ENCODE measurements at regions not wholly inside any gene's neighbourhood (a gene's known extent, or its start where the extent isn't known, plus 50 kb on each side); places are given as distances from the start of the nearest gene placed in this dataset.
A peak's percentile ranks its signal among the peaks of the same experiment; 100 is the strongest.

DNA sequence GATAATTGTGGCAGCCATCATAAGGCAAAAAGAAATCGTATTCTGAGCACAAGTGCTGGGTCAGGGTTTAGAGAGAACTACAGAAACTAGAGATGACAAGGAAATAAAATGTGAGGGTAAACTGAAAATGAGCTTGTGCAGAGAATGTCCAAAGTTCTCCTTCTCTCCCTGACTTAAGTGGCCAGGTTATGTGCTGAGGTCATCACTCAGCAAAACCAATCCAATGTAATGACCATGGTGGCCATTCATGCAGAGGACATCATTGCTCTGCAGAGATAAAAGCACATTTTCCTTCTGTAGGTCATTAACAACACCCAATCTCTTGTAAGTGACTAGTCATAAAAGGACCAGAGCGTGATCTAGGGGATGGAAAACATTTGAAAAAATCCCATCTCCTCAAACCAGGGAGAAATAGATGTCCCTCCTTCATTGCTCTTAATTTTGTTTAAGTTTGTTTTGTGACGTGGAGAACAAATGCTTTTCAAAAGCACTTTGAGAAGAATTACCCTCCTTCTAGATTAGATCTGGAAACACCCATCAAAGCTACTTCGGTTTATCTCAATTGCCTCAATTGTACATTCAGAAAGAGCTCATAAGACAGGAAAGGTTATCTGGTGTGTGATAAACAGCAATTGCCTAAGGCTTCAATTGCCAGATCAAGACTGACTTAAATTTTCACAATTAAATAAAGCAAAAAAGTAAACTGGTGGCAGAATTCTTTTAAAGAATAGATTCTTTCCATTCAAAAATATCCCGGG, 173.4 kb downstream of the SERPINI1 start:
- no peak overlapping the region for H3K4me3 Mint-ChIP-seq
- H3K14ac ChIP-seq (ENCODE audit: insufficient read depth, low read length): no peak overlapping the region
- peak overlapping the region in 1 of 3 experiments; percentile 51; a peak in 1 of 7 replicates for H3K27ac Mint-ChIP-seq
- H3K27me3 ChIP-seq (ENCODE audit: insufficient read depth, low read length): no peaks in the 10 kb centered on the region
- H2BK15ac ChIP-seq (ENCODE audit: low read depth, low read length): no peak overlapping the region
- TF ChIP-seq, protein P1, sequence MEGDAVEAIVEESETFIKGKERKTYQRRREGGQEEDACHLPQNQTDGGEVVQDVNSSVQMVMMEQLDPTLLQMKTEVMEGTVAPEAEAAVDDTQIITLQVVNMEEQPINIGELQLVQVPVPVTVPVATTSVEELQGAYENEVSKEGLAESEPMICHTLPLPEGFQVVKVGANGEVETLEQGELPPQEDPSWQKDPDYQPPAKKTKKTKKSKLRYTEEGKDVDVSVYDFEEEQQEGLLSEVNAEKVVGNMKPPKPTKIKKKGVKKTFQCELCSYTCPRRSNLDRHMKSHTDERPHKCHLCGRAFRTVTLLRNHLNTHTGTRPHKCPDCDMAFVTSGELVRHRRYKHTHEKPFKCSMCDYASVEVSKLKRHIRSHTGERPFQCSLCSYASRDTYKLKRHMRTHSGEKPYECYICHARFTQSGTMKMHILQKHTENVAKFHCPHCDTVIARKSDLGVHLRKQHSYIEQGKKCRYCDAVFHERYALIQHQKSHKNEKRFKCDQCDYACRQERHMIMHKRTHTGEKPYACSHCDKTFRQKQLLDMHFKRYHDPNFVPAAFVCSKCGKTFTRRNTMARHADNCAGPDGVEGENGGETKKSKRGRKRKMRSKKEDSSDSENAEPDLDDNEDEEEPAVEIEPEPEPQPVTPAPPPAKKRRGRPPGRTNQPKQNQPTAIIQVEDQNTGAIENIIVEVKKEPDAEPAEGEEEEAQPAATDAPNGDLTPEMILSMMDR (conservative IDR thresholded peaks at IDR 0.05): no peak
- H3K23me2 ChIP-seq (ENCODE audit: insufficient read length, low read depth, low read length, poor library complexity, severe bottlenecking): no peaks in the 10 kb centered on the region
- DNase-seq: no peak
- no peak overlapping the region for H2BK12ac ChIP-seq (ENCODE audit: insufficient read length, low read depth, low read length)
- H3K4me1 Mint-ChIP-seq: peaks cover 0 to 2% of the 10 kb centered on the region in 2 experiments; a peak in 1 of 4 replicates
- no peak overlapping the region for H2BK20ac ChIP-seq (ENCODE audit: low read depth, low read length, poor library complexity, severe bottlenecking)
- H3K4me1 ChIP-seq (ENCODE audit: insufficient read depth, low read length): no peaks in the 10 kb centered on the region
- no peak overlapping the region for H2AFZ ChIP-seq (ENCODE audit: low read length)
- H4K5ac ChIP-seq (ENCODE audit: insufficient read length, low read depth, low read length): no peak overlapping the region
- H3K9me3 ChIP-seq (ENCODE audit: control insufficient read depth, low read depth, low read length): no peaks in the 10 kb centered on the region
- WGBS (ENCODE audit: extremely low coverage, insufficient read length, low lambda C conversion rate): no CpG with 5 or more reads among the region's 5 CpGs
- no peak overlapping the region for H2BK5ac ChIP-seq (ENCODE audit: insufficient read length, low read length)
- no peak overlapping the region for H3T11ph ChIP-seq (ENCODE audit: low read length)
- H3K4ac ChIP-seq (ENCODE audit: low read depth, low read length): no peak overlapping the region
- H3K79me1 ChIP-seq (ENCODE audit: insufficient read depth, low read depth, low read length, poor library complexity, severe bottlenecking): no peaks in the 10 kb centered on the region
- H3K18ac ChIP-seq (ENCODE audit: insufficient read length, low read depth, low read length): no peak overlapping the region
- H3K79me2 ChIP-seq (ENCODE audit: insufficient read depth, low read length): no peaks in the 10 kb centered on the region
- no peaks in the 10 kb centered on the region for H3K27me3 Mint-ChIP-seq (ENCODE audit: low read depth)
- H4K20me1 ChIP-seq (ENCODE audit: control insufficient read depth, insufficient read depth, insufficient read length): no peaks in the 10 kb centered on the region
- no peak overlapping the region for H3K56ac ChIP-seq (ENCODE audit: insufficient read length, low read depth, low read length)
- no peak overlapping the region for H2BK120ac ChIP-seq (ENCODE audit: low read depth, low read length, poor library complexity, severe bottlenecking)
- H2AK5ac ChIP-seq (ENCODE audit: insufficient read length, low read length): no peak overlapping the region
- H3K9ac ChIP-seq (ENCODE audit: extremely low read depth, insufficient read length, low read length): no peak overlapping the region
- H3K36me3 Mint-ChIP-seq (ENCODE audit: insufficient read depth in 1 of 3, low read depth in 3 of 3): no peaks in the 10 kb centered on the region
- H3K27ac ChIP-seq (ENCODE audit: insufficient read length, low read depth, low read length): no peak overlapping the region
- H3K23ac ChIP-seq (ENCODE audit: insufficient read length, low read depth, low read length): no peak overlapping the region
- no peak overlapping the region for H4K8ac ChIP-seq (replicated peaks; ENCODE audit: insufficient read length, low read depth, low read length)
- H4K91ac ChIP-seq (ENCODE audit: insufficient read length, low read depth, low read length): no peak overlapping the region
- H3K4me2 ChIP-seq (ENCODE audit: insufficient read depth, insufficient read length, low read length): no peak overlapping the region
- no peaks in the 10 kb centered on the region for H3K9me3 Mint-ChIP-seq

All from H9 (cell line).